AG08396 (cell line): ENCODE measurements at regions not wholly inside any gene's neighbourhood (a gene's known extent, or its start where the extent isn't known, plus 50 kb on each side); places are given as distances from the start of the nearest gene placed in this dataset.
A peak's percentile ranks its signal among the peaks of the same experiment; 100 is the strongest.
"Not testable (repeated sequence)": the region's sequence is repeated elsewhere in the genome, so short reads cannot be mapped to it uniquely, and the experiment has no call there.

ENCODE experiments used
- DNase-seq: peaks from one replicate; pipeline ENCODE4 v3.0.0; 2012; ENCODE audit warnings: low spot score, mixed read lengths

DNA sequence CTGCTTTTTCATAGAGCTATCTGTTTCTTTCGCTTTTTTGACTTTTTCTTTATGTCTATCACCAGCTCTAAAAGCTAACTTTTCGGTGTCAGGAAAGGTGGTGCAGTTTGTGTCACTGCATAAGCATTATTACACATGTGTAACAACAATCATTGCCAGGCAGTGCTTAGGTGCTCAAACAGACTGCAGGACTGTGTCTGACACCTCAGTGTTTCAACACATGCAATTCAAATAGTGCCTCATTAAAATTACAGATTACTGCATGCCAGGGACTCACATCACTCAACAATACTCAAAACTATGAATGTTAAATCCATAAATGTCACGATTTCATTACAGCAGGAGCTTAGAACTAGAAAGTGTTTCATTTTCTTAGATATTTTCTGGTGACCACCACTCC is 265.3 kb upstream of the SMIM30 start:
- no peak for DNase-seq

DNA sequence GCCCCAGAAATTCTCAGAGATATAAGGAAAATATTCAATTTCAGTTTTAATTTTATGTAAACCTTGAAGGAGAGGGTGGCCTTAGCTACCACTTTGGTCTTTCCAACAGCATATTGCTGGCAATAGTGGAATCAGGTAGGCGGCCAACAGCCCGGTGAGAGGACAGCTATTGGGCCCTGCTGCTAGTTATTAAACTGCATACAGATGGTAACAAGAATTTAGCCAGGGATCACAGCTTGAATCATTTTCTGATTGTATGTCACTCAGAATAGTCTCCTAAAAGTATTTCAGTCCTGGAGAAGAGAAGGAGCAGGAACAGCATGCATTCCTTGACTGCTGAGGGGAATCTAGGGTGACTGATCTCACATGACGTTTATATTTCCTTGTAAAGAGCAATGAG is 261.4 kb upstream of the SMIM30 start:
- DNase-seq: no peak

DNA sequence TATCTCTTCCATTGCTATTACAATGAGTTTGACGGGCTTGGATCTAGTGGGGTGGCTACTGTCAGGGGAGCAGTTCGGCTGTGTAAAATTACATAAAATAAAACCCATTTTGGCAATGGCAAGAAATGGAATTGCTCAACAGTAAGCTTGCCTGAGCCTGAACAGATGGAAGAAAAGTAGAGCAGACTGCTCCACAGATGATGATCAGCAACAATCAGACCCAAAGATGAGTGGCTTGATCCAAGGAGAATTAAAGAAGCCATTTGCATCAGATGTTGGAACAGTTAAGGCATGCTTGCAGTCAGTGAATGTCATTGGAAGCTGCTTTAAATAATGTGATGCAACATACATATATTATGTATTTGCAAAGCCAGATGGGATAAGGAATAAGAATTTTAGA is 256.6 kb upstream of the SMIM30 start:
- no peak for DNase-seq

DNA sequence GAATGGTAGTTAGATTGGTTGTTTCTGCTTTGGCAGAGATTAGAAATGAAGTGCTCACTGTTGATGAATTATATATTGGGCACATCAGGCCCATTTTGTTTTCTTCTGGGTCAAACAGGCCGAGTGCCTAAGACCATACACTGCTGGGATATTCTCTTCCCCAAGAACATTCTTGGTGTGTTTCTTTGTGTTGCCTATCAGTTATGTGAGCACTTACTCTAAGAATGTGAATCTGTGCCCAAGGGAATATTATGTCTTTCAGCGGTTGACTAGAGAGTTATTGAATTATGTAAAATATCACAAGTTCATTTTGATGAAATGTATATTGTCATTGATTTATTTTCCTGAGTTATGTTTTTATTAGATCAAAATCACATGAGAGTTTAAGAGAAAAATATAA is 255.5 kb upstream of the SMIM30 start:
- no peak for DNase-seq

DNA sequence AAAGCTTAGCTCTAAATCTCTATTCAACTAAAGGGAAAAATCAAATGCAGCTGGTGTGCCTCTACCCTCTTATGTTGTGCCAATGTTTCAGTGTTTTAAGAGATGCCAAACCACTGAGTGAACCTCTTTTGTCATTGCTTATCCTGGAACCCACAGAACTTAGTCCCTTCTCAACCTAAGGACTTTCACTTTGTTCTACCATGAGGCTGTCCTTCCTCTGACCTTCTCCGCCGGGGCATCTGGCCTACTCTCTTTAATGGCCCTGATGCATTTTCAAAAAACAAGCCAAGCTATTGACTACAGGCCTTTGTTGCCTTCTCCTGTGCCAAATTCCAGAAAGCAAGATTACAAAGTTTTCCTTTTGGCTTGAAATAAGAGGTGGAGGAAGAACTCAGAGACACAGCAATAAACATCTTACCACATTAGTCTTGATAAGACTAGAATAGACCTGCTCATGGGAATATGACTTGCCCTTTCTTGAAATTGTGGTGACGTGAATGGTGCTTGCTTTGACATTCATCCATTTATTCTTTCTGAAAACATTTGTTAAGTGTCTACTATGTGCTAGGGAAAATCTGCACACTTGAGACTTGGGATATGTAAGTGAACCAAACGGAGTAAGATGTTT is 253.2 kb upstream of the SMIM30 start:
- DNase-seq: peak; percentile 14

DNA sequence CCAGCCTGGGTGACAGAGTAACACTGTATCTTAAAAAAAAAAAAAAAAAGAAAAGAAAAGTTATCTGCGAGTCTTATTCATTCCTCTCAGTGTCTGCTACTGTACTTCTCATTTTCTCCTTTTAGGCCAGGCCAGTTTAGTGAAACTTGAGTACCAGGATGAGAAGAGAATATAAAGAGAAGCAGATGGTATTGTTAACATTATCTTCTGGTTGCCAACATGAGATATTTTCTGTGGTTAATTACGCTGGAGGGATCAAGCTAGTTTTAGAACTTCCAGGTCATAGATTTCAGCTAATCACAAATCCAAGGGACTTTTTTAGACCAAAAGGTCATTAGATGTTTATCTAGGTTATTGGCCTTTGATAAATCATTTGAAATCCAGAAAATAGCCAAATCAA is 252.6 kb upstream of the SMIM30 start:
- DNase-seq: no peak

DNA sequence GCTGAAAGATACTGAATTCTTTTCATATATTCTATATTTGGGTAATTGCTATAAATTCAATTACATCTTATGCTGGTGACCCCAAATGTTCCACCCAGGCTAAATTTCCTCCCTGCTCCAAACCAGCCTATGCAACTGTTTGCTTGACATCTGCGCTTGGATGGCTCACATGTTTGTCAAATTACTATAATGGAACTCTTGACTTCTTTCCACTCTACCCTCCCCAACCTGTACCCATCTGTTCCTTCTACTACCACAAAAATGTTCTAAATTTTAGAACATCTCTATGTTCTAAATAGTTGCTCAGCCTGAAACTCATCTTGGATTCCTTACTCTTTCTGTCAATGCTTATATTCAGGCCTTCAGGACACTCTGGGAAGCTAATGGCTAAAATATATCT is 249.9 kb upstream of the SMIM30 start:
- DNase-seq: no peak

DNA sequence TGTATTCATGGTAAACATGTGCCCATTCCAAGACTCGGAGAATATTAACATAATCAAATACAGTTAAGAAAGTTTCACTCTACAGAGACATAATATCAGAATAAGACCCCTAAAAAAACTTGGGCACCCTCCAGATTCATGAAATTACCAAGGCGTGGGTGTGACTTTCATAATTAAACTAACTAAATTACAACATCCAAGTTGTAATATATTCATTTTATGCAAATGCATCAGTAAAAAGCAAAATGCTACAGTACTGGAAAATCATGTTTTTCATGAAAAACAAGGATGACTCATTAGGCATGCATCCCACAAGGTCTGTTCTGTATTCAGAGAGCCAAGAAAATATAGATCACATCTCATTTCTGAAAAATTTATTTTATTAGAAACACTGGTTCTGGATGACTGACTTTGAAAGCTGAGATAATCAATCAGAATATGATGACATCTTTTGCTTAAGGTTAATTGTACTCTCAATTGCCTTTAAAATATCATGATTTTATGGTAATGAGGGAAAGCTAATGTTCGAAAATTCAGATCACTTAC is 248.8 kb upstream of the SMIM30 start:
- no peak for DNase-seq

DNA sequence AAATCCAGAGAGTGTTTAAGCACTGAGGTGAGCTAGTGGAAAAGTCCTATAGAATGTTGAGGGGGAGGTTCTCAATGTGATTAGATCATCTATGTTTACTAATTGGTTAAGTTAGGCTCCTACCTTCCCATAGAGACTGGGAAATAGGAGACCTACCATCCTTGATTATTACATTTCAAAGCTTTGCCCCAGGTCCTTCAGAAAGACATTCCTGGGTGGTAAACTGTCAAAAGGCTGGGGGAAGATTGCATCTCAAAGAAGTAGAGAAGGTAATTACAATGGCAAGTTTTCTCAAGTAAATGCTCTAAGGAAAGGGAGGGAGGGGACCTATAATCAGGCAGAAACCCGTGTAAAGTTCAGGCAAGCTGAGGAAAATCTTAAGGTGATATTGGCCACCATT is 247.8 kb upstream of the SMIM30 start:
- DNase-seq: no peak

DNA sequence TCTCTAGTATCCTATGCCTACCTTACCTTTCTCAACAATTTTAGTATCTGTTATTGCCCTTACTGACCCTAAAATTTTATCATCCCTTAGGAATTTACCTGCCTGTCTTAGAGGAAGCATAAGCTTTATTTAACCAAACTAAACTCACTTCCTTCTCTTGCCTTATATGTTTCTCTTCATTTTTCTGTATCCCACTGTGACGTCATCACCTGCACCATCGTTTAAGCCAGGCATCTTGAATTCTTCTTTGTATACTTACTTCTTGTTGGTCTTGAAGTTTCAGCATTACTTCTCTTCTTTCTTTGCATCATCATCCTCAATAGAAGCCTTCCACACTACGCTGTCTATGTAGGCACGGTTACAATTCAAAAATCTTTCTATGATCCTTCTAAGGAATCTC is 231.0 kb upstream of the SMIM30 start:
- no peak for DNase-seq

DNA sequence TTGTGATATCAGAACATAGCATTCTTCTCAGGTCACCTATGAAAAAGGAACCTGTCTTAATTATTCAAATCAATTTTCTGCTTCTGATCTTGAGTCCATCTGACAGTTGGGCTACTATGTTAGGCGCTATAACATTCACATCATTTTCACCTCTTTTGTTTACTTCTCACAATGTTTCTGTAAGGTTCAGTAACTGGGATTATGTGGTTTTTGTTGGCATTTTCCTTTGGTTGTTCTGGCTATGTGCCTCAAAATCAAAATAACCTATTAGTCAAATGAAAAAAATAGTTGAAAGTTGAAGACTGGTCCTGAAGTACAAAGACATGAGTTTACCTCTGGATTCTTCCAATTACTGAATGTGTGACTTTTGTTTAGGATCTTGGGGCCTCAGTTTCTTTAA is 221.3 kb upstream of the SMIM30 start:
- no peak for DNase-seq

DNA sequence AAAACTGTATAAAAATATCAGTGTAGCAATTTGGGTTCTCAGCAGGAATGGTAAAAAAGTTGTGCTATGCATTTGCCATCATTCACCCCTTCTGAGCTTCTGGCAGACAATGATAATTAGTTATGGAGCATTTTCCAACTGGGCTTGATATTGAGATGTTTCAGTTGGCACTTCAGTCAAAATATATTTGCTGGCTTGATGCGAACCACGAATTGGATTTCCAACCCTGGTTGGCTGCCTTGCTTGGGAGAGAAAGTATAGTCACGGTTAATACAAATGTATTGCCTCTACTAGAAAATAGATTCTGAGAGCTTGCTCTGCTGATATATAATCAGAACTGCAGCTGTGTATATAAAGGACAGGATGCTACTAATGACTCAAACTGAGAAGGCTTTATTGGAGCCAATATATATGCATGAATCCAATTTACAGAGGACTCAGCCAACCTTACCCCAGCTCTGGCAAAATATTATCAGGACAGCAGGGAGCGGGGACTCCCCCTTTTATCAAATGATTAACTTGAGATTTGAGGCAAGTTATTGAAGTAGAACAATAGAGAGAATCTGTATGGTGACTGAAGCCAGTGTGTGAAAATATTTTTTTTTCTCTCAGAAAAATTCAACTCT is 219.8 kb upstream of the SMIM30 start:
- no peak for DNase-seq

DNA sequence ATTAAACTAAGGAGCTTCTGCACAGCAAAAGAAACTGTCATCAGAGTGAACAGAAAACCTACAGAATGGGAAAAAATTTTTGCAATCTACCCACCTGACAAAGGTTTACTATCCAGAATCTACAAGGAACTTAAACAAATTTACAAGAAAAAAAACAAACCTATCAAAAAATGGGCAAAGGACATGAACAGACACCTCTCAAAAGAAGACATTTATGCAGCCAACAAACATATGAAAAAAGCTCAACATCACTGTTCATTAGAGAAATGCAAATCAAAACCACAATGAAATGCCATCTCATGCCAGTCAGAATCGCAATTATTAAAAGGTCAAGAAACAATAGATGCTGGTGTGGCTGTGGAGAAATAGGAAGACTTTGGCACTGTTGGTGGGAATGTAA is 218.5 kb upstream of the SMIM30 start:
- DNase-seq: not testable (repeated sequence)

DNA sequence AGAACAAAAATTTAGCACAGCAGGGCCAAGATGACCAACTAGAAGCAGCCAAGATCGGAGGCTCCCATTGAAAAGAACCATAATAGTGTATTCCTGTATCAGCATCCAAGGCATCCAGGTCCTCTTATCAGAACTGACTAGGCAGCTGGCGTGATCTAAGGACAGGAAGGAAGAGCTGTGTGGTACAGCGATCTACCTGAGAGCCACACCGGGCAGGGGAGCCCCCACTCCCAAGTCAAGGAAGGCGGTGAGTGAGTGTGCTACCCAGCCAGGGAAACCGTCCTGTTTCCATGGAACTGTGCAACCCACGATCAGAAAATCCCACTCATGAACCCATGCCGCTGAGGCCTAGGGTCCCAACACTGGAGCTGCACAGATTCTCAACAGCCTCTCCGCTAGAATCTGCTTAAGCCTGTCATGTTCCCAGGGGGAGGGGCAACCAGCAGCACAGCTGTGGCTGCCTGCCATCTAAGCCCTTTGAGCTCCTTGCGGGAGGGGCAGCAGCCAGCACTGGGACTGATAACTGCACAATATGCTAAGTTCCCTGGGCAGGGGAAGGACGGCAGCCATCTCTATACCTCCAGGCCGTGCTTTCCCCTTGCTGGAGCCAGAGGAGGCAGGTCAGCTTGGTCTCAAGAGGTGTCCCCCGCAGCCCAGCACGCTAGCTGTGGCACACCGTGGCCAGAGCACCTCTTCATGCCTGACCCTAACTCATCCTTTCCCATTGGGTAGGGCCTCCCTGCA is 213.0 kb upstream of the SMIM30 start:
- DNase-seq: no peak

DNA sequence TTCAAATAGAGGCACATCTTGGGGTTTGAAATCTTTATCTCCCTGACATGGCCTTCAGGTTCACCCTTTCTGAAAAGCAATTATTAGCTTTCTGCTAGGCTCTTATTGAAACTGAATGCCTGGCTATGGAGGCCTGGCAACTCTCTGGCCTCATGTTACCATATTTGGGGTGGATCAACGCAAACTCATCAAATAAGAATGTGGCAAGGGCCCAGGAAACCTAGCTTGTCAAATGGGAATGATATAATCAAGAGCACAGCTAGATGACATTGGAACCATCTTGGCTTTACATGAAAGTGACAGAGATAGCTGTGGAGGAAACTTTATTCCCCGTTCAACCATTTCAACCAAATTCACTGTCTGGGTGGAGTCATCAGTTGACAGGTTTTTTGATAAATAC is 202.8 kb upstream of the SMIM30 start:
- peak; percentile 5 for DNase-seq

DNA sequence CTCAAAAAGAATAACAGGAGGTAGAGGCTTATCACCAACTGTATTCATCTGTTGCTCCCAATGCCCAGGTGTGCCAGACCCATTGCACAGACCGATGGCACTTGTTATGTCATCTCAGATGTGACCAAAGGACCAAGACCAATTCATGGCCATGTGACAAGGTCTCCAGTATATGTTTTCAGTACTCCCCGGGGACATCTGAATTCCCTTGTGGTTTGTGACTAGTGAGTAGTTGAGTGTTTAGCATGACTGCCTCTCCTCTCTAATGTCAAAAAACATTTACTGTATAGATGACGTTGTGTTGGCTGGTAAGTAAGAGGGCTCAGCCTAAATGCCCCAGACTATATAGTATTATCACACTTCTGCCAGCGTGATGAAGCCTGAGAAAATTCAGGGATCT is 202.1 kb upstream of the SMIM30 start:
- no peak for DNase-seq

DNA sequence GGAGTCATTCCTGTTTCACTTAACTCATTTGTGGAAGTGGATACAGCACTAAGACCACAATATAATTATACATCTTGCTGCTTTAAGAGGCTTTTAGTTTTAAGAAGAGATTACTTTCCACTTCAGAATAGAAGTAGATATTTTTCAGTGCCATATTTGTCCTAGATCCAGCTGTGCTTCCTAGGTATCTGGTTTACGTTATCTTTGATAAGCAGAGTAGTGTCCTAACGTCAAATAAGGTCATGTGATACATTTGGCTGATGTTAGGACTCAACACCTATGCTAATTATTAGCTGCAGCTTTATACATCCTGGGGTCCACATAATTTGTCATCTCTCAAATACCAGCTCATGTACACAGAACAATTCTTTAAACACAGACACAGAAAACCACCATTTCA is 196.2 kb upstream of the SMIM30 start:
- no peak for DNase-seq

DNA sequence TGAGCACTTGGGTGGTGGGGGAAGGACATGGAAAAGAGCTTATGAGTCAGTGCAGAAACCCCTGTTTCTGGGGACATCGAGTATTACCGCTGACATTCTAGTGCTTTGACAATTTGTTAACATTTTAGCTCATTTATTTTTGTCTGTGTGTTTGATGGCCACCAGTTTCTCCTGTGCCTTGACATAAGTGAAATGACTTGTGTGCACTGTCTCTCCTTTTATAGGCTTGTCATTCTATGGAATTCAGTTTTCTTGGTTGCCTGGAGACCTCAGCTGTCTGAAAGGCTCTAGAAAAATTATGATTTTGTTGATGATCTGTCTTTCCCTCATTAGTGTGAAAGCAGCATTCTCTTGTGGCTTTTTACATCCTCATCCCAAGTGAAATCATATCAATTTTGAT is 190.0 kb upstream of the SMIM30 start:
- no peak for DNase-seq

DNA sequence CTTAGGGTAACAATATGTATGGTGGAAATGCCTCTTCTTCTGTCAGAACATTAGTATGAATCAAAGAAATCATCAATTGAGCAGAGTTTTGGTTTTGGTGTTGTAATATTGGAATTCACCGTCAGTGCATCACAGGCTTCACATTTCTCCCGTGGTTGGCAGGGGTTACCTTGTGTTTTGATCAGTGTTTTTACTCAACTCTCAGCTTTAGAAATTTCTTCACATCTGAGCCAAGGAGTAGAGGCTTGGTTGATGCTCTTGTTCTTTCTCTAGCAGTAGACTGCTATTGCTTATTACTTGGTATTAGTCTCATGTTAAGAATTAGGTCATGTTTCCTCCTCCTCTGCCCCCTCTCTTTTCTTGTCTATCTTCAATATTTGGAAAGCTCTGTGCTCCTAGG is 188.8 kb upstream of the SMIM30 start:
- DNase-seq: no peak

DNA sequence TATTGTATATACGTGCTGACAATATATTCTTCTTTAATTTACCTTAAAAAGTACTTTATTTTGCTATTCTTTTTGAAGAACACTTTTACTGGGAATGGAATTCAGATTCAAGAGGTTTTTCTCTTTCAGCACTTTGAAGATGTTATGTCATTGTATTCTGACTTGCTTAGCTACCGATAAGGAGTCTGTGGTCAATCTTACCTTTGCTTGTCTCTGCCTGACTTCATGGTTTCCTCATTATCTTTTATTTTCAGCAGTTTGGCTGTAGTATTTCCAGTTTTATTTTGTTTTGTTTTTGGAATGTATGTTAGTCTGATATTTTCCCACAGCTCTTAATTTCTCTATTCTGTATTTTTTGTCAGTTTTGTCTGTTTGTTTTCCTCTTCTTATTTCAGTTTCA is 187.9 kb upstream of the SMIM30 start:
- DNase-seq: no peak

DNA sequence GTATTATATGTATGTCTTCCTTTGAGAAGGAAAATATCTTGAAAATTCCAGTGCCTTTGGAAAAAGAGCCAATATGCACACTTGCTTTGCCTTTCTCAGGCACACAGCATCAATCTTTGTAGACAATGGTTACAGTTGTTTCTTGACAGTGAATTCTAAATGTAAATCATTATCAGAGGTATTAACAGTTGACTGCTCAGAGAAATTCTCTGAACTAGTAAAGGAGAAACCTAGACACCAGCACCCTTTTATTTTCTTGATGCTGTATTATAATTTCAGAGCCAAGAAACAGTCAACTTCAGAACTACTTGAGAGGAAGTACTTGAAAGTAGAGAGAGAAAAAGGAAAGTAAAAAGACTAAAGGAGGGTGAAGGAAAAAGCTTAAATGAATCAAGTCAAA is 185.8 kb upstream of the SMIM30 start:
- DNase-seq: no peak

DNA sequence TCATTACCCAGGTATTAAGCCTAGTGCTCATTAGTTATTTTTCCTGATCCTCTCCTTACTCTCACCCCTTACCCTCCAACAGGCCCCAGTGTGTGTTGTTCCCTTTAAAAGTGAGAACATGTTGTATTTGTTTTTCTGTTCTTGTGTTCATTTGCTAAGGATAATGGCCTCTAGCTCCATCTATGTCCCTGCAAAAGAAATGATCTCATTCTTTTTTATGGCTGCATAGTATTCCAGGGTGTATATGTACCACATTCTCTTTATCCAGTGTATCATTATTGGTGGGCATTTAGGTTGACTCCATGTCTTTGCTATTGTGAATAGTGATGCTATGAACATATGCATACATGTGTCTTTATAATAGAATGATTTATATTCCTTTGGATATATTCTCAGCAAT is 185.0 kb upstream of the SMIM30 start:
- not testable (repeated sequence) for DNase-seq

DNA sequence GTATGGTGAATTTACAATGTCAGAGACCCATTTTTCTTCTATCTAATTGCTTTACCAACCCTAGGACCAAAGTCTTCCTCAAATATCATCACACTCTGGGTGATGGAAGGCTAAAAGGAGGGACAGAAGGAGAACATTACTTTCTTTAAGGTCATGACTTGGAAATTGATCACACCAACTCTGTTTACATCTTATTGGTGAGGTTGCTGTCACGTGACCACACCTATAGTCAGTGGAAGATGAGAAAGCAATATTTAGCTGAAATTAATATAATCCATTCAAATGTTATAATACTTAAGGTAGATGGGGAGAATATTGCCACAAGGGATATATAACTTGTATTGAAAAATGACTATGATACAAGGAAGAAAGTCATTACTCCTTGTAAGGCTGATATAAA is 183.6 kb upstream of the SMIM30 start:
- no peak for DNase-seq
